Neural progenitor cell (in vitro differentiated cells): ENCODE measurements at regions not wholly inside any gene's neighbourhood (a gene's known extent, or its start where the extent isn't known, plus 50 kb on each side); places are given as distances from the start of the nearest gene placed in this dataset.

Experiments
- CTCF ChIP-seq: fragments of 200-600 bp; sonication (generic); IDR thresholded peaks from 2 replicates; pipeline ENCODE4 v1.5.1; 2017; ENCODE audit warnings: antibody characterized with exemption, mild to moderate bottlenecking
- EZH2 ChIP-seq: fragments of 200-600 bp; sonication (generic); IDR thresholded peaks from 2 replicates; pipeline ENCODE4 v1.6.1; 2017; ENCODE audit warnings: antibody characterized with exemption, mild to moderate bottlenecking, moderate library complexity
- EZH2phosphoT487 ChIP-seq: fragments of 200-600 bp; sonication (generic); IDR thresholded peaks from 2 replicates; pipeline ENCODE4 v1.6.1; 2017; ENCODE audit warnings: antibody characterized with exemption

- no peak for TF ChIP-seq CTCF
- TF ChIP-seq EZH2: no peak
- TF ChIP-seq EZH2phosphoT487: no peak
Measured at GRCh38 chr5:6845856-6846255, 132.6 kb downstream of the TENT4A start.
